Neural progenitor cell (in vitro differentiated cells): ENCODE measurements at regions not wholly inside any gene's neighbourhood (a gene's known extent, or its start where the extent isn't known, plus 50 kb on each side); places are given as distances from the start of the nearest gene placed in this dataset.

Experiments used
- DNase-seq: peaks from one replicate; pipeline ENCODE4 v3.0.0-alpha.2; 2016; ENCODE audit warnings: low spot score
- H2AFZ ChIP-seq: fragments of 200-600 bp; sonication (generic); replicated peaks from 2 replicates; pipeline ENCODE4 v1.6.1; 2016; ENCODE audit warnings: antibody characterized with exemption
- H3F3A ChIP-seq: fragments of 200-600 bp; sonication (generic); 2 replicates; pipeline ENCODE4 v1.6.1; 2016; ENCODE audit warnings: antibody characterized with exemption, low read depth
- H3K27ac ChIP-seq: fragments of 200-600 bp; sonication (generic); 2 replicates; pipeline ENCODE4 v1.5.1; 2016; ENCODE audit warnings: mild to moderate bottlenecking
- H3K27me3 ChIP-seq: fragments of 200-600 bp; sonication (generic); 2 replicates; pipeline ENCODE4 v1.6.1; 2016; ENCODE audit warnings: mild to moderate bottlenecking, moderate library complexity
- H3K36me3 ChIP-seq: fragments of 200-600 bp; sonication (generic); 2 replicates; pipeline ENCODE4 v1.5.1; 2016
- H3K4me1 ChIP-seq: fragments of 200-600 bp; sonication (generic); 2 replicates; pipeline ENCODE4 v1.6.1; 2016; ENCODE audit warnings: mixed run types
- H3K4me2 ChIP-seq: fragments of 200-600 bp; sonication (generic); 2 replicates; pipeline ENCODE4 v1.6.1; 2016
- H3K4me3 ChIP-seq: fragments of 200-600 bp; sonication (generic); 2 replicates; pipeline ENCODE4 v1.5.1; 2016
- H3K79me2 ChIP-seq: fragments of 200-600 bp; sonication (generic); 2 replicates; pipeline ENCODE4 v1.6.1; 2016; ENCODE audit warnings: low read depth
- H3K9ac ChIP-seq: fragments of 200-600 bp; sonication (generic); 2 replicates; pipeline ENCODE4 v1.6.1; 2016
- H3K9me3 ChIP-seq: fragments of 200-600 bp; sonication (generic); 2 replicates; pipeline ENCODE4 v1.5.1; 2016; ENCODE audit warnings: low read depth
- H4K20me1 ChIP-seq: fragments of 200-600 bp; sonication (generic); 2 replicates; pipeline ENCODE4 v1.6.1; 2016; ENCODE audit warnings: low read depth
- H3K27ac Mint-ChIP-seq: 3 replicates; pipeline ENCODE4 v1.8.0; 2021; ENCODE audit warnings: mixed read lengths
- H3K27me3 Mint-ChIP-seq: 2 replicates; pipeline ENCODE4 v1.8.0; 2022; ENCODE audit warnings: low read depth, mild to moderate bottlenecking, inconsistent platforms, moderate library complexity, mixed read lengths; ENCODE audit not compliant: insufficient read depth
- H3K36me3 Mint-ChIP-seq: 3 replicates; pipeline ENCODE4 v1.8.0; 2021; ENCODE audit warnings: mixed read lengths
- H3K4me1 Mint-ChIP-seq: 3 replicates; pipeline ENCODE4 v1.8.0; 2021; ENCODE audit warnings: mixed read lengths
- H3K4me3 Mint-ChIP-seq: 3 replicates; pipeline ENCODE4 v1.8.0; 2021; ENCODE audit warnings: mild to moderate bottlenecking, moderate library complexity, mixed read lengths
- H3K9me3 Mint-ChIP-seq: 3 replicates; pipeline ENCODE4 v1.8.0; 2020; ENCODE audit warnings: mixed read lengths
- CTCF ChIP-seq: fragments of 200-600 bp; sonication (generic); IDR thresholded peaks from 2 replicates; pipeline ENCODE4 v1.5.1; 2017; ENCODE audit warnings: antibody characterized with exemption, mild to moderate bottlenecking
- EZH2 ChIP-seq: fragments of 200-600 bp; sonication (generic); IDR thresholded peaks from 2 replicates; pipeline ENCODE4 v1.6.1; 2017; ENCODE audit warnings: antibody characterized with exemption, mild to moderate bottlenecking, moderate library complexity
- EZH2phosphoT487 ChIP-seq: fragments of 200-600 bp; sonication (generic); IDR thresholded peaks from 2 replicates; pipeline ENCODE4 v1.6.1; 2017; ENCODE audit warnings: antibody characterized with exemption

DNA sequence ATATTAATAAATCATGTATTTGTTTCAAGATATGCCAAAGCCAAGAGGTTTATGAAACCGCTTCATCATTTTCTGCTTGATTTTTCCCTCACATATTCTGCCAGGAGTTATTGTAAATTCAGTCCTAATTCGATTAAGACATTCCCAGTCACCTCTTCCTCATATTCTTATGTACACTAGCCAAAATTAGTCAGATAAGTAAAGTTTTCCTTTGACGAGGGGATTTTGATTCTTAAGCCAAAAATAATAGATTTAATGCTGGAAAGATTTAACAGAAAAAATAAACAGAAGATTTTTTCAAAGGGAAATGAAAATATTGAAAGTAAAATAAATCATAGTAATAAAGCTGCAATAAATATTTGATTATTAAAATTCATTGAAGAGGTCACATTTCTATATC is 51.0 kb upstream of the VEGFC start:
- Histone ChIP-seq H3K9me3 (no peaks in the 10 kb centered on the region), H3K9ac (no peak overlapping the region)
- no peak overlapping the region for H3K27ac Mint-ChIP-seq

GRCh38 chr4:176844448-176844847 is 51.7 kb upstream of the VEGFC start:
- no peaks in the 10 kb centered on the region for H4K20me1 ChIP-seq
- no peak overlapping the region for H3K9ac ChIP-seq
- Mint-ChIP-seq H3K4me1 (peaks cover 3% of the 10 kb centered on the region), H3K4me3 (no peak overlapping the region), H3K27me3 (no peaks in the 10 kb centered on the region), H3K36me3 (no peaks in the 10 kb centered on the region), H3K9me3 (peaks cover 12% of the 10 kb centered on the region), H3K27ac (no peak overlapping the region)
- no peaks in the 10 kb centered on the region for H3K4me1 ChIP-seq
- no peak for TF ChIP-seq EZH2
- no peak for TF ChIP-seq EZH2phosphoT487
- no peak for TF ChIP-seq CTCF
- H3F3A ChIP-seq: no peaks in the 10 kb centered on the region
- no peaks in the 10 kb centered on the region for H3K36me3 ChIP-seq
- H2AFZ ChIP-seq: no peak overlapping the region
- H3K9me3 ChIP-seq: no peaks in the 10 kb centered on the region
- no peak for DNase-seq
- no peaks in the 10 kb centered on the region for H3K79me2 ChIP-seq
- H3K4me2 ChIP-seq: no peak overlapping the region
- H3K27me3 ChIP-seq: no peaks in the 10 kb centered on the region
- no peak overlapping the region for H3K4me3 ChIP-seq
- H3K27ac ChIP-seq: no peak overlapping the region

More for the DNA sequence above, 51.0 kb upstream of the VEGFC start:
- no peak for TF ChIP-seq EZH2phosphoT487
- no peak for TF ChIP-seq CTCF
- no peak for TF ChIP-seq EZH2
- DNase-seq: no peak
- Histone ChIP-seq H3K4me2 (no peak overlapping the region), H3K4me3 (no peak overlapping the region), H3K27ac (no peak overlapping the region), H3K36me3 (no peaks in the 10 kb centered on the region), H3K4me1 (no peaks in the 10 kb centered on the region), H2AFZ (no peak overlapping the region), H3K27me3 (no peaks in the 10 kb centered on the region), H4K20me1 (no peaks in the 10 kb centered on the region), H3F3A (no peaks in the 10 kb centered on the region), H3K79me2 (no peaks in the 10 kb centered on the region)
- H3K4me3 Mint-ChIP-seq: no peak overlapping the region
- peaks cover 3% of the 10 kb centered on the region for H3K4me1 Mint-ChIP-seq
- H3K36me3 Mint-ChIP-seq: no peaks in the 10 kb centered on the region
- peaks cover 12% of the 10 kb centered on the region for H3K9me3 Mint-ChIP-seq
- no peaks in the 10 kb centered on the region for H3K27me3 Mint-ChIP-seq

GRCh38 chr4:176845636-176846035 is 52.9 kb upstream of the VEGFC start:
- no peaks in the 10 kb centered on the region for H3K4me1 ChIP-seq
- no peaks in the 10 kb centered on the region for H3K27me3 ChIP-seq
- TF ChIP-seq EZH2phosphoT487 (no peak), CTCF (no peak), EZH2 (no peak)
- Mint-ChIP-seq H3K9me3 (peaks cover 12% of the 10 kb centered on the region), H3K36me3 (no peaks in the 10 kb centered on the region), H3K27me3 (no peaks in the 10 kb centered on the region), H3K4me1 (peaks cover 3% of the 10 kb centered on the region), H3K27ac (no peak overlapping the region), H3K4me3 (no peak overlapping the region)
- DNase-seq: no peak
- no peak overlapping the region for H2AFZ ChIP-seq
- H3K36me3 ChIP-seq: no peaks in the 10 kb centered on the region
- H3K9ac ChIP-seq: no peak overlapping the region
- H3K9me3 ChIP-seq: no peaks in the 10 kb centered on the region
- no peak overlapping the region for H3K4me2 ChIP-seq
- H3K4me3 ChIP-seq: no peak overlapping the region
- H3K27ac ChIP-seq: no peak overlapping the region
- H3F3A ChIP-seq: no peaks in the 10 kb centered on the region
- no peaks in the 10 kb centered on the region for H4K20me1 ChIP-seq
- H3K79me2 ChIP-seq: no peaks in the 10 kb centered on the region

DNA sequence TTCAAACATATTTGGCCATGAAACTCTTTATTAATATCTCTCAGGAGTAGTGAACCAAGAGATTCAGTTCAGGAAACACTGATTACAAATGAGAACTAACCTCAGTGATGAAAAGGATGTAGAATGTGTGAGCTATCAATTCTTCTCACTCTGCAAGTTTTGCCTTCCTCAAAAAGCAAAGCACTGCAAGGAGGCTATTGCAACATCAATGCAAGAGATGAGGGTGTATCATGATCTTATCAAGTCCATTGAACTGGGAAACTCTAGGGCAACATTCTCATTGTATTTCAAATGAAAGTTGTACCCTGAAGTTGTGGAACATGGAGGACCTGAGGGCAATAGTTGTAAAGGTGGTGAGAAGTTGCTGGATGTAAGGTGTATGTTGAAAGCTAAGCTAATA is 56.4 kb upstream of the VEGFC start:
- no peaks in the 10 kb centered on the region for H3K4me1 ChIP-seq
- DNase-seq: no peak
- no peaks in the 10 kb centered on the region for H3K36me3 ChIP-seq
- H3K27me3 ChIP-seq: no peaks in the 10 kb centered on the region
- no peak overlapping the region for H3K9ac ChIP-seq
- no peak overlapping the region for H2AFZ ChIP-seq
- no peaks in the 10 kb centered on the region for H3K79me2 ChIP-seq
- TF ChIP-seq EZH2phosphoT487: no peak
- no peak for TF ChIP-seq CTCF
- TF ChIP-seq EZH2: no peak
- no peak overlapping the region for H3K4me2 ChIP-seq
- no peak overlapping the region for H3K4me3 ChIP-seq
- no peak overlapping the region for H3K27ac ChIP-seq
- peaks cover 17% of the 10 kb centered on the region for H3K9me3 Mint-ChIP-seq
- no peaks in the 10 kb centered on the region for H4K20me1 ChIP-seq
- peaks cover 3% of the 10 kb centered on the region for H3K4me1 Mint-ChIP-seq
- no peaks in the 10 kb centered on the region for H3F3A ChIP-seq
- no peak overlapping the region for H3K4me3 Mint-ChIP-seq
- H3K27me3 Mint-ChIP-seq: peaks cover 2% of the 10 kb centered on the region
- no peak overlapping the region for H3K27ac Mint-ChIP-seq
- H3K36me3 Mint-ChIP-seq: no peaks in the 10 kb centered on the region
- H3K9me3 ChIP-seq: no peaks in the 10 kb centered on the region
